KMS-11 (cell line): ENCODE measurements at regions not wholly inside any gene's neighbourhood (a gene's known extent, or its start where the extent isn't known, plus 50 kb on each side); places are given as distances from the start of the nearest gene placed in this dataset.

Source experiments
- H2AFZ ChIP-seq: fragments of 200-600 bp; sonication (generic); 2 replicates; pipeline ENCODE4 v1.6.1; 2016; ENCODE audit warnings: antibody characterized with exemption, mixed run types, low read depth
- H3K27ac ChIP-seq: fragments of 200-600 bp; sonication (generic); 2 replicates; pipeline ENCODE4 v1.6.1; 2016; ENCODE audit warnings: mild to moderate bottlenecking, mixed run types
- H3K27me3 ChIP-seq: fragments of 200-600 bp; sonication (generic); 2 replicates; pipeline ENCODE4 v1.6.1; 2017; ENCODE audit warnings: mild to moderate bottlenecking, low read depth, mixed run types, moderate library complexity; ENCODE audit not compliant: insufficient read depth
- H3K36me3 ChIP-seq: fragments of 200-600 bp; sonication (generic); 2 replicates; pipeline ENCODE4 v1.6.1; 2017; ENCODE audit warnings: mild to moderate bottlenecking, mixed run types; ENCODE audit not compliant: insufficient read depth
- H3K4me1 ChIP-seq: fragments of 200-600 bp; sonication (generic); 2 replicates; pipeline ENCODE4 v1.6.1; 2016; ENCODE audit warnings: mild to moderate bottlenecking, low read depth, mixed run types; ENCODE audit not compliant: poor library complexity, severe bottlenecking
- H3K4me2 ChIP-seq: fragments of 200-600 bp; sonication (generic); 2 replicates; pipeline ENCODE4 v1.7.0; 2016; ENCODE audit warnings: mild to moderate bottlenecking, mixed run types
- H3K4me3 ChIP-seq: fragments of 200-600 bp; sonication (generic); IDR thresholded peaks from 2 replicates; pipeline ENCODE4 v1.6.1; 2017; ENCODE audit warnings: low read depth, low read length, mixed read lengths; ENCODE audit not compliant: insufficient read depth
- H3K79me2 ChIP-seq: fragments of 200-600 bp; sonication (generic); 2 replicates; pipeline ENCODE4 v1.6.1; 2016; ENCODE audit warnings: low read depth, mixed run types; ENCODE audit not compliant: insufficient read depth
- H3K9ac ChIP-seq: fragments of 200-600 bp; sonication (generic); 2 replicates; pipeline ENCODE4 v1.6.1; 2016; ENCODE audit warnings: mild to moderate bottlenecking, mixed run types
- H4K20me1 ChIP-seq: fragments of 200-600 bp; sonication (generic); 2 replicates; pipeline ENCODE4 v1.6.1; 2016; ENCODE audit warnings: mild to moderate bottlenecking, mixed run types; ENCODE audit not compliant: insufficient read depth
- TF ChIP-seq, protein P1 (sequence below): fragments of 200-600 bp; sonication (generic); conservative IDR thresholded peaks from 2 replicates; pipeline ENCODE4 v1.6.1; 2017; ENCODE audit warnings: low read depth, mild to moderate bottlenecking, antibody characterized with exemption, low read length, moderate library complexity, mixed read lengths

DNA sequence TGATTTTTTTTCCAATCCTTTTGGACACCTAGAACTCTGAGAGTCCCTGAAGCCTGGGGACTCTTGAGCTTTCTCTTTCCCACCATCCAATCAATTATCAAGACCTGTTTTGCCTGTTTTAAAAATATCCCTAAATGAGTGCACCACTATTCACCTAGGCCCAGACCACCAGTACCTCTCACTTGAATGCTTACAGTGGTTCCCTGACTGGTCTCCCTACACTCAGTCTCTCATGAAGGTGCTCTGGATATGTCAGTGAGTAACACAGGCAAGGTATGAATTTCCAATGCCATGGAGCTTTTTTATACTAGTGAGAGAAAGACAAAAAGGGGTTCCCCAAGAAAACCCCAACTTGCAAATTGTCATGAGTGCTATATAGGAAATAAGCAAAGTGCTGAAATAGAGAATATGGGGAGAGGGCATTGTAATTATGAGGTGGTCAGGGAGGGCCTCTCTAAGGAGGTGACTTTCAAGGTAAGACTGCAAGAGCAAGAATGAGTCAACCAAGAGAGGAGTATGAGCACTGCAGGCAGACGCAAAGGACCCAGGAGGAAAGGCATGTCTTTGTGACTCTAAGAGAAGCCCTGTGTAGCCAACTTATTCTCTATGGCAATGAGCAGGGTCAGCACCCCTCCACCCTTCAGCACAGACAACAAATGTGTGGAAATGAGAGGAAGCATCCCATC lies 85.3 kb upstream of the MBIP start:
- peaks cover 37% of the 10 kb centered on the region for H3K4me1 ChIP-seq
- peak overlapping the region; percentile 20; the same call in 1 of the 2 replicates for H3K27ac ChIP-seq

GRCh38 chr14:36402867-36403266 lies 82.4 kb upstream of the MBIP start:
- no peaks in the 10 kb centered on the region for H3K27me3 ChIP-seq
- TF ChIP-seq, protein P1, sequence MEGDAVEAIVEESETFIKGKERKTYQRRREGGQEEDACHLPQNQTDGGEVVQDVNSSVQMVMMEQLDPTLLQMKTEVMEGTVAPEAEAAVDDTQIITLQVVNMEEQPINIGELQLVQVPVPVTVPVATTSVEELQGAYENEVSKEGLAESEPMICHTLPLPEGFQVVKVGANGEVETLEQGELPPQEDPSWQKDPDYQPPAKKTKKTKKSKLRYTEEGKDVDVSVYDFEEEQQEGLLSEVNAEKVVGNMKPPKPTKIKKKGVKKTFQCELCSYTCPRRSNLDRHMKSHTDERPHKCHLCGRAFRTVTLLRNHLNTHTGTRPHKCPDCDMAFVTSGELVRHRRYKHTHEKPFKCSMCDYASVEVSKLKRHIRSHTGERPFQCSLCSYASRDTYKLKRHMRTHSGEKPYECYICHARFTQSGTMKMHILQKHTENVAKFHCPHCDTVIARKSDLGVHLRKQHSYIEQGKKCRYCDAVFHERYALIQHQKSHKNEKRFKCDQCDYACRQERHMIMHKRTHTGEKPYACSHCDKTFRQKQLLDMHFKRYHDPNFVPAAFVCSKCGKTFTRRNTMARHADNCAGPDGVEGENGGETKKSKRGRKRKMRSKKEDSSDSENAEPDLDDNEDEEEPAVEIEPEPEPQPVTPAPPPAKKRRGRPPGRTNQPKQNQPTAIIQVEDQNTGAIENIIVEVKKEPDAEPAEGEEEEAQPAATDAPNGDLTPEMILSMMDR = no peak

More for the DNA sequence above, 85.3 kb upstream of the MBIP start:
- H3K4me3 ChIP-seq = no peak overlapping the region
- H3K9ac ChIP-seq = no peak overlapping the region
- TF ChIP-seq, protein P1 = no peak
- no peaks in the 10 kb centered on the region for H4K20me1 ChIP-seq
- H2AFZ ChIP-seq = no peak overlapping the region
- peak overlapping the region; percentile 60 for H3K4me2 ChIP-seq
- no peaks in the 10 kb centered on the region for H3K27me3 ChIP-seq
- no peaks in the 10 kb centered on the region for H3K36me3 ChIP-seq
- no peaks in the 10 kb centered on the region for H3K79me2 ChIP-seq

GRCh38 chr14:36398463-36399291 lies 78.2 kb upstream of the MBIP start:
- Histone ChIP-seq H4K20me1 (no peaks in the 10 kb centered on the region), H3K27ac (no peak overlapping the region), H3K4me3 (no peak overlapping the region), H3K36me3 (no peaks in the 10 kb centered on the region), H2AFZ (no peak overlapping the region), H3K4me1 (peaks cover 4% of the 10 kb centered on the region), H3K79me2 (no peaks in the 10 kb centered on the region), H3K9ac (no peak overlapping the region), H3K27me3 (no peaks in the 10 kb centered on the region), H3K4me2 (no peak overlapping the region)
- TF ChIP-seq, protein P1 = no peak

More at GRCh38 chr14:36402867-36403266, 82.4 kb upstream of the MBIP start:
- Histone ChIP-seq H3K4me3 (no peak overlapping the region), H3K4me1 (peaks cover 37% of the 10 kb centered on the region), H3K79me2 (no peaks in the 10 kb centered on the region), H3K27ac (no peak overlapping the region), H4K20me1 (no peaks in the 10 kb centered on the region), H2AFZ (peak overlapping the region; percentile 22; the same call in 1 of the 2 replicates), H3K36me3 (no peaks in the 10 kb centered on the region), H3K9ac (no peak overlapping the region), H3K4me2 (no peak overlapping the region)

- H3K36me3 ChIP-seq = no peaks in the 10 kb centered on the region
- no peaks in the 10 kb centered on the region for H3K79me2 ChIP-seq
- no peak overlapping the region for H3K4me2 ChIP-seq
- H3K4me1 ChIP-seq = no peaks in the 10 kb centered on the region
- H3K27ac ChIP-seq = no peak overlapping the region
- H2AFZ ChIP-seq = no peak overlapping the region
- no peak overlapping the region for H3K4me3 ChIP-seq
- H3K27me3 ChIP-seq = no peaks in the 10 kb centered on the region
- H4K20me1 ChIP-seq = no peaks in the 10 kb centered on the region
- H3K9ac ChIP-seq = no peak overlapping the region
- TF ChIP-seq, protein P1 = no peak
Measured at GRCh38 chr14:36397357-36397756, 76.9 kb upstream of the MBIP start.
